ENCODE measurements at regions not wholly inside any gene's neighbourhood (a gene's known extent, or its start where the extent isn't known, plus 50 kb on each side); places are given as distances from the start of the nearest gene placed in this dataset.

GRCh38 chr14:65357113-65357512, 55.4 kb upstream of the FUT8 start:
- H3K4me3 ChIP-seq: no peak overlapping the region
- no peak overlapping the region for H3K9ac ChIP-seq
- no peak overlapping the region for H3K27ac ChIP-seq
- H3K36me3 ChIP-seq: no peaks in the 10 kb centered on the region
- peaks cover 0 to 38% (median 21%) of the 10 kb centered on the region in 10 experiments; a peak in 15 of 20 replicates for H3K4me1 ChIP-seq
- no peaks in the 10 kb centered on the region for H3K9me3 ChIP-seq (replicated peaks in 1 of 11)
- H3K4me2 ChIP-seq: peak overlapping the region in 4 of 11 experiments; percentile 11 to 27 (median 18); a peak in 5 of 22 replicates
- H4K20me1 ChIP-seq: no peaks in the 10 kb centered on the region
- no peak for TF ChIP-seq Cebpa-rat (IDR thresholded peaks at IDR 0.05)
- H3K27me3 ChIP-seq: 0 out of 22 replicates have a peak, but pooled peaks cover 0 to 4% (median 0%) of the 10 kb centered on the region in 11 experiments

- Histone ChIP-seq H3K36me3 (no peaks in the 10 kb centered on the region), H3K9ac (no peak overlapping the region), H3K4me2 (peak overlapping the region in 1 of 11 experiments; percentile 18; a peak in 1 of 22 replicates)
These were observed 54.8 kb upstream of the FUT8 start for GRCh38 chr14:65357689-65358088.

GRCh38 chr14:65359503-65359902, 53.0 kb upstream of the FUT8 start:
- Histone ChIP-seq H3K9ac (no peak overlapping the region), H3K27me3 (0 out of 22 replicates have a peak, but pooled peaks cover 0 to 4% (median 0%) of the 10 kb centered on the region in 11 experiments), H3K36me3 (no peaks in the 10 kb centered on the region), H3K9me3 (replicated peaks in 1 of 11) (no peaks in the 10 kb centered on the region), H3K27ac (no peak overlapping the region), H3K4me1 (peaks cover 0 to 29% (median 17%) of the 10 kb centered on the region in 10 experiments; a peak in 15 of 20 replicates), H3K4me3 (no peak overlapping the region), H3K4me2 (peak overlapping the region in 3 of 11 experiments; percentile 6 to 24 (median 23); a peak in 3 of 22 replicates), H4K20me1 (no peaks in the 10 kb centered on the region)
- TF ChIP-seq Cebpa-rat (IDR thresholded peaks at IDR 0.05): no peak

More at GRCh38 chr14:65357689-65358088, 54.8 kb upstream of the FUT8 start:
- H3K4me3 ChIP-seq: no peak overlapping the region
- 0 out of 22 replicates have a peak, but pooled peaks cover 0 to 4% (median 0%) of the 10 kb centered on the region in 11 experiments for H3K27me3 ChIP-seq
- peaks cover 0 to 38% (median 21%) of the 10 kb centered on the region in 10 experiments; a peak in 15 of 20 replicates for H3K4me1 ChIP-seq
- no peak overlapping the region for H3K27ac ChIP-seq
- no peaks in the 10 kb centered on the region for H4K20me1 ChIP-seq
- TF ChIP-seq Cebpa-rat (IDR thresholded peaks at IDR 0.05): no peak
- H3K9me3 ChIP-seq (replicated peaks in 1 of 11): no peaks in the 10 kb centered on the region

GRCh38 chr14:65360144-65360784, 52.3 kb upstream of the FUT8 start:
- H3K9ac ChIP-seq: no peak overlapping the region
- no peak for TF ChIP-seq Cebpa-rat (IDR thresholded peaks at IDR 0.05)
- H3K4me2 ChIP-seq: peak overlapping the region in 3 of 11 experiments; percentile 4 to 24 (median 23); a peak in 3 of 22 replicates

GRCh38 chr14:65361920-65362319, 50.6 kb upstream of the FUT8 start:
- Histone ChIP-seq H3K4me2 (no peak overlapping the region), H3K27me3 (no peaks in the 10 kb centered on the region), H3K27ac (no peak overlapping the region), H3K9me3 (replicated peaks in 1 of 11) (no peaks in the 10 kb centered on the region), H3K4me3 (no peak overlapping the region), H3K9ac (no peak overlapping the region), H4K20me1 (no peaks in the 10 kb centered on the region), H3K4me1 (peaks cover 8 to 31% (median 20%) of the 10 kb centered on the region in 10 experiments), H3K36me3 (no peaks in the 10 kb centered on the region)
- TF ChIP-seq Cebpa-rat (IDR thresholded peaks at IDR 0.05): no peak

More at GRCh38 chr14:65360144-65360784, 52.3 kb upstream of the FUT8 start:
- Histone ChIP-seq H4K20me1 (no peaks in the 10 kb centered on the region), H3K4me1 (peaks cover 0 to 29% (median 17%) of the 10 kb centered on the region in 10 experiments; a peak in 15 of 20 replicates), H3K36me3 (no peaks in the 10 kb centered on the region), H3K4me3 (no peak overlapping the region), H3K27ac (no peak overlapping the region), H3K9me3 (replicated peaks in 1 of 11) (no peaks in the 10 kb centered on the region), H3K27me3 (0 out of 22 replicates have a peak, but pooled peaks cover 0 to under 1% (median 0%) of the 10 kb centered on the region in 11 experiments)

All from BLaER1 treated with 17β-estradiol and CSF1 and Interleukin-3, amounts not matched to agents 10 nM and 100 nM (cell line).